Dermis microvascular lymphatic vessel endothelial cell (primary cell): ENCODE measurements at regions not wholly inside any gene's neighbourhood (a gene's known extent, or its start where the extent isn't known, plus 50 kb on each side); places are given as distances from the start of the nearest gene placed in this dataset.
"Not testable (repeated sequence)": the region's sequence is repeated elsewhere in the genome, so short reads cannot be mapped to it uniquely, and the experiment has no call there.

Experiments
- DNase-seq, 2 donors: peaks; one replicate each; pipeline versions ENCODE4 v3.0.0 to v3.0.0-alpha.2; 2010; ENCODE audit warnings: low read depth in 2 of 2

- DNase-seq, result peak in 1 of 2 donors; percentile 60
These were observed 95.5 kb upstream of the PLEKHM1 start for GRCh38 chr17:45585794-45586650.

GRCh38 chr17:45586651-45586934 is 96.1 kb upstream of the PLEKHM1 start:
- DNase-seq, result not testable (repeated sequence)

GRCh38 chr17:45592433-45592923 is 102.0 kb upstream of the PLEKHM1 start:
- DNase-seq, result peak in 1 of 2 donors; percentile 63

DNA sequence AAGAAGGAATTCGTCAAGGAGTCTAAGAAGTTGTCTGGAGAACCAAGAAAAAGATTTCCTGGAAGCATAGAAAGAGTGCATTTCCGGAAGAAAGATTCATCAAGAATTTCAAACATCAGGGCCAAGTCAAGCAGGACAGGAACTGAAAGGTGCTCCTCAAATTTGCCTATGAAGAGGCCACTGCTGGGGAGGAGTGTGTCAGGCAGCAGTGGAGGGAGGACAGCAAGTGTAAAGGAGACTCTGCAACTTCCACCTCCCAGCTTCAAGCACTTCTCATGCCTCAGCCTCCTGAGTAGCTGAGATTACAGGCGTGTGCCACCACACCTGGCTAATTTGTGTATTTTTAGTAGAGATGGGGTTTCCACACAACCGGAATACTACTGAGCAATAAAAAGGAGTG is 105.8 kb upstream of the PLEKHM1 start:
- DNase-seq, result not testable (repeated sequence)

DNA sequence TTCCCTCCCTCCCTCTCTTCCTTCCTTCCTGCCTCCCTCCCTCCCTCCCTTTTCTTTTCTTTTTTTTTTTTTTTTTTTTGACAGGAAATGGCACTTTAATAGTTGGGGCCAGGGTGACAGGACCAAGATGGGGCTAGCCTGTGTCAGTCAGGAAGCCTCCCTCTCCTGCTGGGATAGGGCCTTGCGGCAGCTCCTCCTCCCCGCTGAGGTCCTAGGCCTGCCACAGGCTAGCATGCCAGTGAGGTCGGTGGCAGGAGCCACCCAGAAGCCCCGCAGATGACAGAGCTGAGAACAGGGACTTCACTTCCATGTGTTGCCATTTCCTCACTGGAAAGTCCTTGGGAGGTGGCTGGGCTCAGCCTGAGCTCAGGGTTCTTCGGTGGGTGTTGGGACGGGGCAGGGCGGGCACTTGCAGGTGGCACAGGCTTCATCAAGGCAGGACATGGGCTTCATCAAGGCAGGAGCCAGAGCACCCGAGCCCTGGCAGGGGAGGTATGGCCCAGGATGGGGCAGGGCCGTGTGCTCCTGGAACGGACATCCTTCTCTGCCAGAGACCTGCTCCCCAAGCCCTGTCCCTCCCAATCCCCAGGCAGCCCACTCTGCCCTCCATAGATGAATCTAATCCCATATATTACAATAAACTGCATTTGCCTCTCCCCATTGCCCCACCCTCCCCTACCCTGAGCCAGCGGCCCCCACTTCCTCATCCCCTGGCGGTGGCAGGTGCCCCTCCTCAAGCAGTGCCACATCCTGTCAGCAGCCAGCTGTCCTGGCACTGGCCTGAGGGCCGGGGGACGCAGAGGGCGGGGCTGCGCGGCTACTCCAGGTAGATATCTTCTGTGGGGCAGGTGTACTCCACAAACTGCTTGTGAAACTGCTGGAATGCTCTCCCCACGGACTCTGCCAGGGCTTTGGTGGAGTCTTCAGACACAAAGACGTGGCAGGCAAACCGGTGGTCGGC is 109.8 kb upstream of the PLEKHM1 start:
- DNase-seq, result not testable (repeated sequence)

DNA sequence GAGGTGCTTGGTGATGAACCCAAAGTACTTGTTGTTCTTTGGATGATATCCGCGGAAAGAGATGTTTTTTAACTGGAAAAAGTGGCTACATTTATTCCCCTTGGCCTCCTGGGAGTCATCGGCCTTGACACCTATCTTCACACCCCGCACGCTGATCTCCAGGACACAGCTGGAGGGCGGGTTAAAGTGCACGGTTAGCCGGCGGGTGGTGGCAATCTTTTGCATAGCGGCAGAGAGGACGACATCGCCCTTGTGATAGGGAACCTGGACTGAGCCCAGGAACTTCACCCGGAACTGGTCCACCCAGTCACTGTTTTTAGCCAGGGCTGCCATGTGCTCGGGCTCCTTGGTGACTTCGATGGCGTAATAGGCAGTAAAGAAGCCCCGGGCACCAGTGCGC is 110.5 kb upstream of the PLEKHM1 start:
- not testable (repeated sequence) for DNase-seq

DNA sequence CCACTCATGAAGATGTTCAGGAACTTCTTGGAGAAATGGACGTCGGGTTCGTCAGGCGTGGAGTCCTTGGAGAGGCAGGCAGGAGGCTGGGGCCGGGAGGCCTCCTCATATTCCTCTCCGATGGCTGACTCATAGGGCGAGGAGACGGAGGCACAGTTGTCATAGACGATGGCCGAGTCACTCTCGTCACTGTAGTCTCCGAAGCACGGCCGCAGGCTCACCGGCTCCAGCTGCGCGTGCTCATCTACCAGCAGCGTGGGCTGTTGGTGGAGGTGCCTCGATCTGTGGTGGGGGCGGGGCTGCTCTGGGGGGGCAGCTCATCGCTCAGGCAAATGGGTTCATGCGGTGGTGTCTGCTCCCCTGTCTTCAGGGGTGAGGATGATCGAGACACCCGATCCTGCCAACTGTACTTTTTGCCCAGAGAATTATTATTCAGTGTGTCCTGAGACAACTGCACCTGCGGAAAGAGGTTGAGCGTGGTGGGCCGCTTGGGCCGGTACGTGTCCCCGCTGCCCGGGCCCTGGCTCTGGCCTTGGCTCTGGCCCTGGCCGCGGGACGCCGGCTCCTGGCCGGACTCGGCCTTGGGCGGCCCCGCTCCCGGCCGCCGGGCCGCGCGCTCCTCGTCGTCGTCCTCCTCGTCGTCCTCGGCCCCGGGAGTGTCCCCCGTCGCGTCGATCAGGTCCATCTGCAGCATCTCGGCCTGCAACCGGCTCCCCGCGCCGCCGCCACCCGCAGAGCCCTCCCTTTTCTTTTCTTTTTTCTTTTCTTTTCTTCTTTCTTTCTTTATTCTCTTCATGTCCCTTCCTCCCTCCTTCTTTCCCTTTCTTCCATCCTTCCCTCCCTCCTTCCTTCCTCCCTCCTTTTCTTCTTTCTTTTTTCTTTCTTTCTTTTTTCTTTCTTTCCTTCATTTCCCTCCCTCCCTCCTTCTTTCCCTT is 111.4 kb upstream of the PLEKHM1 start:
- DNase-seq, result not testable (repeated sequence)

GRCh38 chr17:45605751-45606150 is 115.2 kb upstream of the PLEKHM1 start:
- not testable (repeated sequence) for DNase-seq

DNA sequence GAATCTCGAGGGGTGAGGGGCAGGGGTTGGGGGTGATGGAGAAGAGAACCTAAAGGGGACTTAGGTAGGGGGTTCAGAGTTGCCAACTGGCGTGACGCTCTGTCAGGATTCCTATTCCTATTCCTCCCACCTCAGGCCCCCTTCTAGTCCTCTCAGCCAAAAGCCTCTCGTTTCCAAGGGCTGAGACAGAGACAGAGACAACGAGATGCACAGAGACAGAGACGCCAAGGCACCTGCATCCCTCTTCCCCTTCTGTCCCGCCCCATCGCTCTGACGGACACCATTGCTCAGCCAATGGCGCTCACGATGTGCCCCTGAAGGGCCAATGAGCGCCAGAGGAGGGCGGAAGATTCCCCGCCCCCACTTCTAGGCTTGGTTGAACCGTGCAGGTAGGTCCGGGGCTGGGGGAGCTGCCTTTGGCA is 129.5 kb upstream of the PLEKHM1 start:
- DNase-seq, result peak; percentile 3 to 12

GRCh38 chr17:45620468-45620867 is 129.9 kb upstream of the PLEKHM1 start:
- DNase-seq, result peak in 1 of 2 donors; percentile 17

GRCh38 chr17:45621087-45621486 is 130.6 kb upstream of the PLEKHM1 start:
- DNase-seq, result not testable (repeated sequence)

DNA sequence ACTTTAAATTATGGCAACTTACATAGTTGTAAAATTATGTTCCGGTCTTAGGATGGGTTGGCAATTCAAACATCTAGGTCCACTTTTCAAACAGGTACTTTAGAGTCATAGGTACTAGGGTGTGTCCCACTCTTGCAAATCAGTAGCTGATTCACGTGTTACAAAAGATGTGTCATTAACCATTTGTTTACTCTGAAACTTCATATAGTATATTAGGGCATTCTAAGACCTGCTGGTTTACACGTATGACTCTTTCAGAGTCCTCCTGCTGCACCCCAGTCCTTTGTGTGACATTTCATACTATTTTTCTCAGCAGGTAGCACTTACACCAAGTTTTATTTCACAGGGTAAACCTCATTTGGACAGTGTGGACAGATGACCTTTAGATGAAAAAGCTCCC is 131.8 kb upstream of the PLEKHM1 start:
- DNase-seq, result not testable (repeated sequence)

- no peak for DNase-seq
These were observed 137.5 kb upstream of the PLEKHM1 start for GRCh38 chr17:45628019-45628418.

GRCh38 chr17:45631941-45632340 is 141.4 kb upstream of the PLEKHM1 start:
- no peak for DNase-seq

GRCh38 chr17:45639297-45639849 is 144.7 kb upstream of the CRHR1 start:
- no peak for DNase-seq

GRCh38 chr17:45640141-45640850 is 143.8 kb upstream of the CRHR1 start:
- DNase-seq, result peak; percentile 59 to 79

GRCh38 chr17:45641541-45641940 is 142.6 kb upstream of the CRHR1 start:
- no peak for DNase-seq

DNA sequence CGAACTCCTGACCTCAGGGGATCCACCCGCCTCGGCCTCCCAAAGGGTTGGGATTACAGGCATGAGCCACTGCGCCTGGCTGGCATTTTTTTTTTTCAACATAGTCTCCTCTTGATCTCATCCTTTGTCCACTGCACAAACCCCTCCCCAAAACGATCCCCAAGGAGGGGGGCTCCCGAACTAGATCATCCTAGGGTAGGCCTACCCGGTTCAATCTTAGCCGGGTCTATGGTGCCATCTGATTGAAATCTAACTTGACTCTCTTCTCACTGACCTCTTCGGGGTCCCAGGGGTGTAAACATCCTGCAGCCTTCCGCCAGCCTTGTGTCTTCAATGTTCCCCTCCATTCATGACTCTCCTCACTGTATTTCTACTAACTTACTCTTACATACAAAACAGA is 140.5 kb upstream of the CRHR1 start:
- DNase-seq, result no peak

DNA sequence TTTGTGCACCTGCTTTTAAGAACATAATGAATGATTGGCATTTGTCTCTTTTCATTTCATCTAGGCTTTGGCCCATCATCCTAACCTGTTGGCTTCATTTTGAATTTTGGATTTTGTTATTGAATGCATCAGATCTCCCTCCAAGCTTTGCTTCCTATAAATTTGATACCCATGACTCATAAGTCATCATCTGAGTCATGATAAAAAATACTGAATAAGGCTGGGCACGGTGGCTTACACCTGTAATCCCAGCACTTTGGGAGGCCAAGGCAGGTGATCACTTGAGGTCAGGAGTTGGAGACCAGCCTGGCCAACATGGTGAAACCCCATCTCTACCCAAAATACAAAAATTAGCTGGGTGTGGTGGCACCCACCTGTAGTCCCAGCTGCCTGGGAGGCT is 139.5 kb upstream of the CRHR1 start:
- DNase-seq, result not testable (repeated sequence)

DNA sequence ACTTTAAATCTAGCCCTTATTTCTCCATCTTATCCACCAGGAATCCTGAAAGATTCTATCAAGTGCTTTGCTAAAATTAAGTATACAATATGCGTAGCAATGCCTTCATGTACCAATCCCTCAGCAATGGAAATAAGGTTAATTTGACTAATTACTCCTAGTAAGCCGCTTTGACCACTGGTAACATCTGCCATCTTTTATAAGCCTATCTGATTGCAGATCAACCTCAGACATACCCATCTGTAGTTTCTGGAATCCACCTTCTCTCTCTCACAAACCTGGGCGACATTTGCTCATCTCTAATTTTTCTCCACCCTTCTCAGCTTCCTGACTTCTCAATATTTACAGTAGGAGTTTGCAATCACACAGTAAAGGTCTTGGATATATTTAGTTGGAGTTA is 138.8 kb upstream of the CRHR1 start:
- DNase-seq, result no peak
